ENCODE measurements at regions not wholly inside any gene's neighbourhood (a gene's known extent, or its start where the extent isn't known, plus 50 kb on each side); places are given as distances from the start of the nearest gene placed in this dataset.

- no peaks in the 10 kb centered on the region for H3K9me3 ChIP-seq (replicated peaks; ENCODE audit: control insufficient read depth, insufficient read depth, low read length)
- no peak overlapping the region for H3K9ac ChIP-seq (ENCODE audit: control insufficient read depth, insufficient read depth, low read length)
- ChIA-PET CTCF (interaction anchor here (2.4 kb wide), 1 partner anchor 15 kb away, joined by 5 read pairs; no protein-coding TSS in a partner anchor), RAD21 (ENCODE audit: unreplicated experiment) (no interaction called here), SMC1A (ENCODE audit: uncharacterized antibody, unreplicated experiment) (no interaction called here), POLR2A (no interaction called here)
- H3K27me3 ChIP-seq (replicated peaks in 1 of 2; ENCODE audit: control insufficient read depth in 2 of 2, insufficient read depth in 2 of 2, low read length in 1 of 2), result no peaks in the 10 kb centered on the region
- no peak for DNase-seq (ENCODE audit: low read depth, low spot score)
- intact Hi-C loops (cut with micrococcal nuclease; ENCODE audit: unreplicated experiment), result no loop called here
- no peaks in the 10 kb centered on the region for H3K79me2 ChIP-seq (ENCODE audit: control insufficient read depth, insufficient read depth, low read length)
- H3K27ac ChIP-seq (ENCODE audit: control insufficient read depth, insufficient read depth), result no peak overlapping the region
- TF ChIP-seq SRF (IDR thresholded peaks at IDR 0.05; ENCODE audit: low read depth in 2 of 2, low read length in 2 of 2), result no peak
- TF ChIP-seq ATF7 (IDR thresholded peaks at IDR 0.05; ENCODE audit: low read depth), result no peak
- TF ChIP-seq CHD1 (IDR thresholded peaks at IDR 0.05; ENCODE audit: low read depth, low read length), result no peak
- no peak overlapping the region for H3K4me3 ChIP-seq
- in situ Hi-C loops (cut with MboI), result no loop called here
- no peaks in the 10 kb centered on the region for H3K4me1 ChIP-seq (ENCODE audit: control insufficient read depth, insufficient read depth, low read length)
- no TSS peak for BruUV-seq (replicated peaks)
- H2AFZ ChIP-seq (ENCODE audit: control insufficient read depth, low read depth, low read length), result no peak overlapping the region
- ATAC-seq, result no peak
- H3K4me2 ChIP-seq (ENCODE audit: control insufficient read depth, insufficient read depth), result no peak overlapping the region
- no peaks in the 10 kb centered on the region for H4K20me1 ChIP-seq (ENCODE audit: control insufficient read depth, insufficient read depth)
- H3K36me3 ChIP-seq (ENCODE audit: control insufficient read depth in 2 of 2, insufficient read depth in 2 of 2, low read length in 1 of 2), result no peaks in the 10 kb centered on the region
- 18% methylated on average over 4 of the region's 4 CpGs for WGBS (ENCODE audit: insufficient coverage, insufficient replicate concordance, low lambda C conversion rate, missing lambda C conversion rate)
- FAIRE-seq, result no peak
These were observed 192.1 kb upstream of the DAB1 start for GRCh38 chr1:57615956-57616355.

- no peak for FAIRE-seq
- no peak for TF ChIP-seq IKZF1 (conservative IDR thresholded peaks at IDR 0.05)
- no peak for TF ChIP-seq IRF3 (IDR thresholded peaks at IDR 0.05)
- no peak for TF ChIP-seq SMAD5 (IDR thresholded peaks at IDR 0.05; ENCODE audit: low read depth)
- TF ChIP-seq HSF1 (IDR thresholded peaks at IDR 0.05; ENCODE audit: low read depth, low read length), result no peak
- TF ChIP-seq SMARCA5 (IDR thresholded peaks at IDR 0.05), result no peak
- no peak for TF ChIP-seq HDGF (IDR thresholded peaks at IDR 0.05)
- TF ChIP-seq ZNF622 (IDR thresholded peaks at IDR 0.05), result no peak
- no peak for TF ChIP-seq E2F8 (IDR thresholded peaks at IDR 0.05; ENCODE audit: low read depth, partially characterized antibody)
These were observed 189.0 kb upstream of the DAB1 start for GRCh38 chr1:57612833-57613232.

More at GRCh38 chr1:57612833-57613232, 189.0 kb upstream of the DAB1 start:
- DNase-seq (ENCODE audit: low read depth, low spot score) (no peak), ATAC-seq (no peak)
- no peak overlapping the region for H3K4me2 ChIP-seq (ENCODE audit: control insufficient read depth, insufficient read depth)
- no peaks in the 10 kb centered on the region for H3K4me1 ChIP-seq (ENCODE audit: control insufficient read depth, insufficient read depth, low read length)
- H2AFZ ChIP-seq (ENCODE audit: control insufficient read depth, low read depth, low read length), result no peak overlapping the region
- 4% methylated on average over 2 of the region's 2 CpGs for WGBS (ENCODE audit: insufficient coverage, insufficient replicate concordance, low lambda C conversion rate, missing lambda C conversion rate)
- H3K4me3 ChIP-seq, result no peak overlapping the region
- no peaks in the 10 kb centered on the region for H4K20me1 ChIP-seq (ENCODE audit: control insufficient read depth, insufficient read depth)
- intact Hi-C loops (cut with micrococcal nuclease; ENCODE audit: unreplicated experiment), result no loop called here
- H3K9ac ChIP-seq (ENCODE audit: control insufficient read depth, insufficient read depth, low read length), result no peak overlapping the region
- CTCF ChIA-PET, result no interaction called here
- no TSS peak for BruUV-seq (replicated peaks)
- no peaks in the 10 kb centered on the region for H3K9me3 ChIP-seq (replicated peaks; ENCODE audit: control insufficient read depth, insufficient read depth, low read length)
- RAD21 ChIA-PET (ENCODE audit: unreplicated experiment), result no interaction called here
- H3K36me3 ChIP-seq (ENCODE audit: control insufficient read depth in 2 of 2, insufficient read depth in 2 of 2, low read length in 1 of 2), result no peaks in the 10 kb centered on the region
- SMC1A ChIA-PET (ENCODE audit: uncharacterized antibody, unreplicated experiment), result no interaction called here
- POLR2A ChIA-PET, result no interaction called here
- H3K79me2 ChIP-seq (ENCODE audit: control insufficient read depth, insufficient read depth, low read length), result no peaks in the 10 kb centered on the region
- in situ Hi-C loops (cut with MboI), result no loop called here
- no peak overlapping the region for H3K27ac ChIP-seq (ENCODE audit: control insufficient read depth, insufficient read depth)
- no peaks in the 10 kb centered on the region for H3K27me3 ChIP-seq (replicated peaks in 1 of 2; ENCODE audit: control insufficient read depth in 2 of 2, insufficient read depth in 2 of 2, low read length in 1 of 2)

All from GM12878 (cell line).